GM23338 (cell line): ENCODE measurements at regions not wholly inside any gene's neighbourhood (a gene's known extent, or its start where the extent isn't known, plus 50 kb on each side); places are given as distances from the start of the nearest gene placed in this dataset.

Source experiments
- ATAC-seq: fragments of 200-7000 bp; cut with Tn5 transposase; 3 replicates; pipeline ENCODE4 v1.9.1; 2020
- DNase-seq: peaks from one replicate; pipeline ENCODE4 v3.0.0-alpha.2; 2015; ENCODE audit warnings: low spot score
- H2AFZ ChIP-seq: fragments of 200-600 bp; sonication (generic); 2 replicates; pipeline ENCODE4 v1.8.0; 2016; ENCODE audit warnings: antibody characterized with exemption, mild to moderate bottlenecking, moderate library complexity
- H3F3A ChIP-seq: fragments of 200-600 bp; sonication (generic); replicated peaks from 2 replicates; pipeline ENCODE4 v1.8.0; 2017; ENCODE audit warnings: antibody characterized with exemption, mixed run types, low read depth
- H3K27ac ChIP-seq: fragments of 200-600 bp; sonication (generic); 2 replicates; pipeline ENCODE4 v1.6.1; 2016; ENCODE audit warnings: low read depth
- H3K27me3 ChIP-seq: fragments of 200-600 bp; sonication (generic); 2 replicates; pipeline ENCODE4 v1.8.0; 2016; ENCODE audit warnings: mild to moderate bottlenecking, mixed run types, moderate library complexity; ENCODE audit not compliant: insufficient read depth
- H3K36me3 ChIP-seq: fragments of 200-600 bp; sonication (generic); 2 replicates; pipeline ENCODE4 v1.8.0; 2016; ENCODE audit warnings: mild to moderate bottlenecking; ENCODE audit not compliant: insufficient read depth
- H3K4me1 ChIP-seq: fragments of 200-600 bp; sonication (generic); 2 replicates; pipeline ENCODE4 v1.8.0; 2016; ENCODE audit warnings: mild to moderate bottlenecking, moderate library complexity; ENCODE audit not compliant: insufficient read depth
- H3K4me2 ChIP-seq: fragments of 200-600 bp; sonication (generic); 2 replicates; pipeline ENCODE4 v1.7.1; 2017; ENCODE audit warnings: mixed run types
- H3K4me3 ChIP-seq: fragments of 200-600 bp; sonication (generic); 2 replicates; pipeline ENCODE4 v1.6.1; 2016; ENCODE audit warnings: mixed run types
- H3K79me2 ChIP-seq: fragments of 200-600 bp; sonication (generic); replicated peaks from 2 replicates; pipeline ENCODE4 v1.8.0; 2017; ENCODE audit warnings: mild to moderate bottlenecking; ENCODE audit not compliant: insufficient read depth
- H3K9me2 ChIP-seq: fragments of 200-600 bp; sonication (generic); 2 replicates; pipeline ENCODE4 v1.8.0; 2017; ENCODE audit not compliant: insufficient read depth
- H4K20me1 ChIP-seq: fragments of 200-600 bp; sonication (generic); replicated peaks from 2 replicates; pipeline ENCODE4 v1.8.0; 2017; ENCODE audit warnings: mild to moderate bottlenecking; ENCODE audit not compliant: insufficient read depth
- H3K27ac Mint-ChIP-seq: 2 replicates; pipeline ENCODE4 v1.8.0; 2020; ENCODE audit warnings: inconsistent platforms, mild to moderate bottlenecking, moderate library complexity, mixed read lengths
- H3K27me3 Mint-ChIP-seq: 3 replicates; pipeline ENCODE4 v1.8.0; 2022; ENCODE audit warnings: low read depth, mild to moderate bottlenecking, moderate library complexity, mixed read lengths, inconsistent platforms; ENCODE audit not compliant: insufficient read depth, poor library complexity
- H3K36me3 Mint-ChIP-seq: 3 replicates; pipeline ENCODE4 v1.8.0; 2021; ENCODE audit warnings: low read depth, mild to moderate bottlenecking, inconsistent platforms, moderate library complexity, mixed read lengths
- H3K4me1 Mint-ChIP-seq: 3 replicates; pipeline ENCODE4 v1.8.0; 2020; ENCODE audit warnings: mild to moderate bottlenecking, inconsistent platforms, mixed read lengths
- H3K4me3 Mint-ChIP-seq: 3 replicates; pipeline ENCODE4 v1.8.0; 2021; ENCODE audit warnings: moderate library complexity, mild to moderate bottlenecking, inconsistent platforms, mixed read lengths
- H3K9me3 Mint-ChIP-seq: 3 replicates; pipeline ENCODE4 v1.8.0; 2020; ENCODE audit warnings: moderate library complexity, mild to moderate bottlenecking, inconsistent platforms, mixed read lengths
- CREB1 ChIP-seq: fragments of 250-450 bp; sonication (Bioruptor Pico); IDR thresholded peaks from 2 replicates; pipeline ENCODE4 v1.5.0; 2020; ENCODE audit warnings: low read depth, mild to moderate bottlenecking, moderate library complexity
- CTCF ChIP-seq, 2 experiments: fragments of 200-600 bp in 1 of 2; sonication (generic) in 1 of 2; conservative IDR thresholded peaks; 2 replicates each; pipeline versions ENCODE4 v1.5.1 to v1.6.1; 2016 to 2017; ENCODE audit warnings: antibody characterized with exemption in 2 of 2, low read depth in 2 of 2, mild to moderate bottlenecking in 2 of 2, moderate library complexity in 1 of 2
- ETS1 ChIP-seq: IDR thresholded peaks from 2 replicates; pipeline ENCODE4 v1.6.1; 2016; ENCODE audit warnings: antibody characterized with exemption
- EZH2 ChIP-seq: fragments of 200-600 bp; sonication (generic); IDR thresholded peaks from one replicate; pipeline ENCODE4 v1.8.0; 2017; ENCODE audit warnings: antibody characterized with exemption, mild to moderate bottlenecking, low read depth; ENCODE audit not compliant: unreplicated experiment
- EZH2phosphoT487 ChIP-seq: fragments of 200-600 bp; sonication (generic); IDR thresholded peaks from one replicate; pipeline ENCODE4 v1.8.1; 2018; ENCODE audit warnings: antibody characterized with exemption; ENCODE audit not compliant: unreplicated experiment
- JUNB ChIP-seq: IDR thresholded peaks from one replicate; pipeline ENCODE4 v1.6.1; 2016; ENCODE audit warnings: antibody characterized with exemption; ENCODE audit not compliant: unreplicated experiment
- NANOG ChIP-seq: IDR thresholded peaks from 2 replicates; pipeline ENCODE4 v1.6.1; 2016; ENCODE audit warnings: antibody characterized with exemption, borderline replicate concordance
- POLR2AphosphoS5 ChIP-seq: IDR thresholded peaks from 2 replicates; pipeline ENCODE4 v1.6.1; 2016; ENCODE audit warnings: antibody characterized with exemption, low read depth
- REST ChIP-seq: IDR thresholded peaks from one replicate; pipeline ENCODE4 v1.6.1; 2018; ENCODE audit warnings: antibody characterized with exemption; ENCODE audit not compliant: unreplicated experiment
- STAT1 ChIP-seq: IDR thresholded peaks from one replicate; pipeline ENCODE4 v1.6.1; 2016; ENCODE audit warnings: antibody characterized with exemption; ENCODE audit not compliant: unreplicated experiment
- ZNF114 ChIP-seq: fragments of 250-450 bp; sonication (Bioruptor Pico); IDR thresholded peaks from 2 replicates; pipeline ENCODE4 v1.5.0; 2020; ENCODE audit warnings: mild to moderate bottlenecking, moderate library complexity
- ZNF331 ChIP-seq: fragments of 250-450 bp; sonication (Bioruptor Pico); IDR thresholded peaks from 2 replicates; pipeline ENCODE4 v1.5.0; 2020; ENCODE audit warnings: low read depth, mild to moderate bottlenecking, moderate library complexity
- ZNF462 ChIP-seq: fragments of 250-450 bp; sonication (Bioruptor Pico); IDR thresholded peaks from 2 replicates; pipeline ENCODE4 v1.5.0; 2020; ENCODE audit warnings: mild to moderate bottlenecking, moderate library complexity

GRCh38 chr20:53679597-53680309, 86.1 kb upstream of the ZNF217 start:
- Mint-ChIP-seq H3K9me3 (no peaks in the 10 kb centered on the region), H3K4me1 (peaks cover 29% of the 10 kb centered on the region), H3K36me3 (no peaks in the 10 kb centered on the region), H3K27ac (peak overlapping the region; percentile 68; the same call in 1 of the 2 replicates), H3K4me3 (no peak overlapping the region), H3K27me3 (peaks cover 8% of the 10 kb centered on the region)
- Histone ChIP-seq H3K4me3 (no peak overlapping the region), H3K4me1 (peaks cover 25% of the 10 kb centered on the region), H3K27me3 (no peaks in the 10 kb centered on the region), H2AFZ (peak overlapping the region; percentile 3; the same call in 1 of the 2 replicates), H4K20me1 (no peaks in the 10 kb centered on the region), H3K79me2 (no peaks in the 10 kb centered on the region), H3K9me2 (no peaks in the 10 kb centered on the region), H3F3A (no peaks in the 10 kb centered on the region), H3K27ac (no peak overlapping the region), H3K36me3 (no peaks in the 10 kb centered on the region), H3K4me2 (0 out of 2 replicates have a peak overlapping the region, but pooled peaks have one; percentile 32)
- ATAC-seq = peak; percentile 50; the same call in 2 of the 3 replicates
- DNase-seq = peak; percentile 24
- TF ChIP-seq ETS1 = no peak
- no peak for TF ChIP-seq REST
- TF ChIP-seq ZNF462 (CRISPR knock-in tag) = no peak
- no peak for TF ChIP-seq ZNF331 (CRISPR knock-in tag)
- TF ChIP-seq STAT1 = no peak
- no peak for TF ChIP-seq CREB1 (CRISPR knock-in tag)
- no peak for TF ChIP-seq ZNF114 (CRISPR knock-in tag)
- TF ChIP-seq CTCF (conservative IDR thresholded peaks at IDR 0.05; ENCODE audit: low read depth in 2 of 2) = no peak
- TF ChIP-seq EZH2phosphoT487 = no peak
- TF ChIP-seq POLR2AphosphoS5 = no peak
- TF ChIP-seq NANOG = no peak
- no peak for TF ChIP-seq EZH2
- TF ChIP-seq JUNB = no peak
